Skeletal muscle satellite cell (primary cell): ENCODE measurements at regions not wholly inside any gene's neighbourhood (a gene's known extent, or its start where the extent isn't known, plus 50 kb on each side); places are given as distances from the start of the nearest gene placed in this dataset. TPM values are rescaled to one million over a fixed set of nuclear protein-coding genes. Genes with fewer than 3 reads are reported as not detected.
"Not testable (repeated sequence)": the region's sequence is repeated elsewhere in the genome, so short reads cannot be mapped to it uniquely, and the experiment has no call there.

Experiments used
- H3K27me3 ChIP-seq: 2 replicates; pipeline ENCODE4 v1.7.0; 2013; ENCODE audit warnings: low read length; ENCODE audit not compliant: control insufficient read depth, insufficient read depth
- H3K36me3 ChIP-seq: 2 replicates; pipeline ENCODE4 v1.7.0; 2013; ENCODE audit warnings: mild to moderate bottlenecking, control low read depth, low read length; ENCODE audit not compliant: insufficient read depth
- H3K4me1 ChIP-seq: 2 replicates; pipeline ENCODE4 v1.7.0; 2013; ENCODE audit warnings: low read length; ENCODE audit not compliant: control insufficient read depth, insufficient read depth
- H3K4me2 ChIP-seq: 2 replicates; pipeline ENCODE4 v1.7.0; 2013; ENCODE audit warnings: mild to moderate bottlenecking, low read length
- H3K4me3 ChIP-seq: 2 replicates; pipeline ENCODE4 v1.7.0; 2013; ENCODE audit warnings: low read length
- H3K9ac ChIP-seq: 2 replicates; pipeline ENCODE4 v1.7.0; 2013; ENCODE audit warnings: mild to moderate bottlenecking, low read depth, low read length, moderate library complexity
- H3K9me3 ChIP-seq: replicated peaks from 2 replicates; pipeline ENCODE4 v1.7.0; 2013; ENCODE audit warnings: mild to moderate bottlenecking, control low read depth, low read length
- small RNA-seq: library from RNA; depleted of rRNA; stranded (forward); fragments of <200 nt; gene quantifications from one replicate; pipeline ENCODE3, GENCODE V24; 2012

DNA sequence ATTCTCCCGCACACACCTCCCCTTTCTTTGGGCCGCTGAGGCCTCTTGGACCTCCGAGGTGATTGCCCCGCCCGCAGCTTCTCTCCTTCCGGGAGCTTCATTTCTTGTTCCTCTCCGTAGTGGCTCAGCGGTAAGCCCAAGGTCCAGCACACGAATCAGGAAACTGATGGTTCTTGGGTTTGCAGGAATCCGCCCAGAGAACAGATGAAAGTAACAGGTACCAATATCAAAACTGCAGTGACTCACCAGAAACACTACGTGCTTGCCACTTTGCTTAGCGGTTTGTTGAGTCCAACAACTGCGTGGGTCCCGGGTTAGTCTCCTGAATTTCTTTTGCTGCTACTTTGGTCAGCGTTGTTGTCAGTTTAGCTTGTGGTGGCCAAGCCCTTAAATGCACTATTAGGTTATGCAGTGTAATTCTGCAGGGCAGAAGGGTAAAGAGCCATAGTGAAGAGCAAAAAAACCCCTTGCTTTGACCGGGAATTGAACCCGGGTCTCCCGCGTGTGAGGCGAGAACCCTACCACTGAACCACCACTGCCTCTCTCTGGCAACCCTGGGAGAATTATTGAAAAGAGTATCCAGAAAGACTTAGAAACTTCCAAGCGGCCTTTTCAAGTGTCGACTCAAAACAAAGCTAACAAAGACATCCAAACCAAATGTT, 74.2 kb upstream of the FCGR1A start:
- H3K4me1 ChIP-seq, H3K4me2 ChIP-seq, H3K9me3 ChIP-seq, H3K4me3 ChIP-seq, H3K9ac ChIP-seq, H3K36me3 ChIP-seq, H3K27me3 ChIP-seq: not testable (repeated sequence)

DNA sequence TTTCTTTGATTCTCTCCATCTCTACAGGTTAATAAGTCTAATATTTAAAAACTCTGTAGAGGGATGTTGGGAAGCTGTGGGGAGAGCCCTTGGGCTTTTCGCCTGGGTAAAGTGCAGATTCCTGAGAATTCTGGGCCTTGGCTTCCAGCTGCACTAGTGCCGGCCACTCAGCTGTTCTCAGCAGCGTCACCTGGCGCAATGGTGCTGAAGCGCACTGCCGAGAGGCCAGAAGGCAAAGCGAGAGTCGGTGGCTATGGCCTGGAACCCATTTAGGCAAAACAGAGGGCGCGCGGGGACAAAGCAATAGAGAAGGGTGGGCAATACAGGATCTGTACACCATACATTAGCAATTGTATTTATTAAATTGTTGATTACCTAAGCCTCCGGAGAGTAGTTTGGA, 70.8 kb upstream of the FCGR1A start:
- not testable (repeated sequence) for H3K9me3 ChIP-seq, H3K4me3 ChIP-seq, H3K9ac ChIP-seq, H3K4me1 ChIP-seq, H3K36me3 ChIP-seq, H3K4me2 ChIP-seq, H3K27me3 ChIP-seq

DNA sequence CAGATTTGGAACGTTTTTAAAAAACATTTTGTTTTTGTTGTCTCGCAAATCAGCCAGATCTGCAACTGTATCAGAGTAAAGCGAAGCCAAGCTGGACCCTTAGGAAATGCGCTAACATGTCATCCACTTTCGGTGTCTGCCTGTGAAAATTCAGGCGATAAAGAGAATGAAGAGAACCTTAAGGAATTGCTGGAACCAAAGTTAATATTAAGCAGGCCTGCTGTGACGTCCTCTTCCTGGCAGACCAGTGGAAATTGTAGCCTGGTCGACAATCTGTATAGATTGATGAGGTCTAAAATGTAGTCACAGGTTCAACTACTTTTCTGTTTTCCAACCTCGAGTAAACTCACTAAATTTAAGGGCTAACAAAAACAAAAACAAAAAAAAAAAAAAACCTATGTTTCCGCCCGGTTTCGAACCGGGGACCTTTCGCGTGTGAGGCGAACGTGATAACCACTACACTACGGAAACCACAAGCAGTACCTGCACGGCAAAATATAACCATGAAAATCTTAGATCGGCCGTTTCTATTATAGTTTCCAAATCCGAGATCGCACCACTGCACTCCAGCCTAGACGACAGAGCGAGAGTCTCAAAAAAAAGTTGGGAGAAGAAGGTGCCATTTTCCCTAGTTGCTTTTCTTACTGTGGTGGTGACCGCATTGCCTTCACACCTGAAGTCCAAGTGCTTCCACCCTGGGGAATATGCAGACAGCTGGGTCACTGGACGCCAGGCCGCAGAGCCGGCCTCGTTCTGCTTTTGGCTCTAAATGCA, 70.2 kb upstream of the FCGR1A start:
- not testable (repeated sequence) for H3K27me3 ChIP-seq, H3K9me3 ChIP-seq, H3K4me3 ChIP-seq, H3K9ac ChIP-seq, H3K36me3 ChIP-seq, H3K4me1 ChIP-seq
- H3K4me2 ChIP-seq = peak overlapping the region; percentile 62

DNA sequence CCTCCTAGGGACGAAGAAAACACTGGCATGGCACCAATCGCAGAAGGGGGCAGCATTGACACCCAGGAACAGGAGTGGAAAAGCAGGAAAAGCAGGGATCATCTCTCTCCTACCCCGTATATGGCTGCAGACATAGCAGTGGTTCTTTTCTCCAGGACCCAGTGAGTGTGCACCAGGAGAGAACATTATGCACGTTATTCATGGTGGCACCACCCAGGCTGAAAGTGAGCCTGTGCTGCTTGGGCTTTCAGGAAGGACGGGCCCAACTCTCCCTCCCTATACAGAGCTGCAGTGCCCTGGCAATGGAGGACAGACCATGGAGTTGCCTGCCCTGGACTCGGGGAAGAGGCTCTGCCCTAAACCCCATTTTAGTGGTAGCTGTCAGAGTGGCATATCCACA, 69.0 kb upstream of the FCGR1A start:
- H3K27me3 ChIP-seq, H3K4me3 ChIP-seq, H3K9me3 ChIP-seq, H3K36me3 ChIP-seq, H3K9ac ChIP-seq, H3K4me2 ChIP-seq, H3K4me1 ChIP-seq: not testable (repeated sequence)

DNA sequence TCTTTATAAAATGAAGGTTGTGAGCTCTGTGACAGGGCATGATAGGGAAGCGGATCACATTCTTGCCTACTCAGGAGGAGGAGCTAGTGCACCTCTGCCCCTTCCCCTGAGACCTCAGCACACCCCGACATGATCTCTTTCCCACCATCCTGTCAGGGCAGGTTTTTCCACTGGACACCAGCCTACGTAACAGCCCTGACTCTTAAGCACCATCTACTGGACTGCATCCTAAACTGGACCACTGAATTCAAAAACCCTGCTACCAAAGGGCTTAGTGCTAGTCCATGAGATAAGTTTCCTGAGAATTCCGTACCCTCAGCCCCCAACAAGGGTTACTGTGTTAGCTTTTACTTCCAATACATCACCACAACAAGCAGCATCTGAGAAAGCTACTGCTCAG, 68.5 kb upstream of the FCGR1A start:
- not testable (repeated sequence) for H3K27me3 ChIP-seq, H3K4me2 ChIP-seq, H3K9ac ChIP-seq, H3K36me3 ChIP-seq, H3K4me1 ChIP-seq, H3K4me3 ChIP-seq, H3K9me3 ChIP-seq

DNA sequence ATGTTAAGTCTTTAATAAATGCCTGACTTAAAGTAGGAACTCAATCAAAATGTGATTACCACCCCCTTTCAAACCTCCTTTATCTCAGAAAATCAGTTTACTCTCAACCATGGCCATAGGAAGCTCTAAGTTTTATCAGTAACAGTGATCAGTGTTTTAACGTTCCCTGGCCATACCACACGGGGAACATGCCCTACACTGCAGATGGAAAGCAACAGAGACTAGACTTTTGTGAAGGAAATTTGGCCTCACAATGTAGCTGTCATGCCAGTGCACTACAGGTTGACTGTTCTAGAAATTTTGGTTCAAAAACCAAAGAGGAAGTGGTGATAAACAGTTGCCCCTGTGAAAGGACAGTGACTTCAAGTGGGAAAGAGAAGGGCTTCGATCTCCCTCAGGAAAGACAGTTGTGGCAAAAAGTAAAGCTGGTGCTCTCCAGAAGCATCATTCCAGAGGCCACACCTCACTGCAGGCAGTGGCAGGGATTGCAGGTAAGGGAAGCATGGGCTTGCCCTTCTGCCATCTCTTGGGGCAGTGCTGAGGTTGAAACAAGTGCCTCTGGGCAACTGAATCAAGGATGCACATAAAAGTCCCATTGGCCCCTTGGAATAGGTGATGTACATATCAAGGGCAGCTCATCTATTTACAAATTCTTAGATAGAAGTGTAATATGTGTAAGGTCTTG, 57.7 kb upstream of the FCGR1A start:
- H3K27me3 ChIP-seq, H3K36me3 ChIP-seq, H3K9me3 ChIP-seq, H3K4me1 ChIP-seq, H3K4me2 ChIP-seq, H3K4me3 ChIP-seq, H3K9ac ChIP-seq: not testable (repeated sequence)

DNA sequence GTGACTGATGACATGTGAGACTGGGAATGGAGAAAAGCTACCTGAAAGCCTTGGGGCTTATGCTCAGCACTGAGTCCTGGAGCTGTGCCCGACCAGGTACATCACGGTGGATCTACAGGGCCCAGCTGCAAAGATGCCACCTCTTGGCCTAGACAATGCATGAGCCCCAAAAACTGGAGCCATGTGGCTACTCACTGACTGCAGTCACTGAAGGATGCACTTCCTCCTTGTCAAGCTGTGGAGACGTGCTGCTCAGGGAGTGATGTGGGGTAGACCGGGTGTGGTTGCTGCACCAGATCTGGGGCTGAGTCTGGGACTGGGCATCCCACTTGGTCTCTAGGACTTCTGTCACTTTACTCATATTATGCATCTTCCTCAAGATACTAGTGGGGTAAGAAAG, 55.8 kb upstream of the FCGR1A start:
- H3K4me2 ChIP-seq, H3K36me3 ChIP-seq, H3K9ac ChIP-seq, H3K9me3 ChIP-seq, H3K4me1 ChIP-seq, H3K27me3 ChIP-seq, H3K4me3 ChIP-seq: not testable (repeated sequence)

DNA sequence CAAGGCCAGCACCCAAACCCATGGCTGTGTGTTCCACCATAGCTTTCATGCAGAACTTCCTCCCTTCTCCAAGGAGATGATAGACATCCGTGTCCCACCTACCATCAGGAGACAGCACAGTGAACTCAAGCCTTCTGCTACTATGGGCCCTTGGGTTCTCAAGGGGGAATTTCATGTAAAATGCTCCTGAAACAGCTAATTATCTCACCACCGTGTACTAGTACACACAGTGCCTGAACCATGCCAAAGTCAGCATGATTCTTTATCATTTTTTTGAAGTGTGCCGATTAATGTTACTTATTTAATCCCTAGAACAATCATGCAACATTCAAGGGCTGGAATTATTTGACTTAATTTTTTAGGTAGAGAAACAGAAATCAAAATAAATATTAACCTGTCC, 53.9 kb upstream of the FCGR1A start:
- not testable (repeated sequence) for H3K4me1 ChIP-seq, H3K4me2 ChIP-seq, H3K36me3 ChIP-seq, H3K27me3 ChIP-seq, H3K4me3 ChIP-seq, H3K9me3 ChIP-seq, H3K9ac ChIP-seq

Small RNA genes lying in the stretch of these regions (small RNA-seq; reads per million reads assigned to genes)
- gene RF00003 (50.1 reads per million, percentile 96 among the genes with 10 or more reads in this experiment), gene RNU1-68P (not detected)
